Mesenchymal stem cell (in vitro differentiated cells and primary cell): ENCODE measurements at regions not wholly inside any gene's neighbourhood (a gene's known extent, or its start where the extent isn't known, plus 50 kb on each side); places are given as distances from the start of the nearest gene placed in this dataset.

Source experiments
- DNase-seq: peaks from one replicate; pipeline ENCODE4 v3.0.0-alpha.2; 2013
- H2AFZ ChIP-seq: one replicate; pipeline ENCODE4 v1.6.1; 2013; ENCODE audit warnings: low read depth, mild to moderate bottlenecking, control low read depth, inconsistent platforms, low read length, moderate library complexity
- H2AK5ac ChIP-seq: 2 replicates; pipeline ENCODE4 v1.6.1; 2013; ENCODE audit warnings: low read length, moderate library complexity, mild to moderate bottlenecking, inconsistent platforms; ENCODE audit not compliant: severe bottlenecking
- H2BK120ac ChIP-seq: one replicate; pipeline ENCODE4 v1.6.1; 2013; ENCODE audit warnings: low read depth, mild to moderate bottlenecking, inconsistent platforms, low read length, moderate library complexity
- H2BK12ac ChIP-seq, 2 experiments: one replicate each; pipeline ENCODE4 v1.6.1; 2013; ENCODE audit warnings: inconsistent platforms in 2 of 2, low read length in 2 of 2, mild to moderate bottlenecking in 2 of 2, moderate library complexity in 2 of 2, control low read depth in 1 of 2
- H2BK15ac ChIP-seq: one replicate; pipeline ENCODE4 v1.6.1; 2013; ENCODE audit warnings: mild to moderate bottlenecking, low read depth, inconsistent platforms; ENCODE audit not compliant: poor library complexity, severe bottlenecking
- H2BK5ac ChIP-seq: 2 replicates; pipeline ENCODE4 v1.6.1; 2013; ENCODE audit warnings: low read depth, mild to moderate bottlenecking, low read length, control low read depth, inconsistent platforms; ENCODE audit not compliant: poor library complexity, severe bottlenecking
- H3K14ac ChIP-seq, 2 experiments: one replicate each; pipeline ENCODE4 v1.6.1; 2013; ENCODE audit warnings: inconsistent platforms in 2 of 2, low read length in 2 of 2, control low read depth in 1 of 2, mild to moderate bottlenecking in 1 of 2, moderate library complexity in 1 of 2
- H3K18ac ChIP-seq, 2 experiments: one replicate each; pipeline ENCODE4 v1.6.1; 2013; ENCODE audit warnings: inconsistent platforms in 2 of 2, low read length in 2 of 2, control low read depth in 1 of 2, low read depth in 1 of 2, mild to moderate bottlenecking in 1 of 2
- H3K23ac ChIP-seq, 2 experiments: one replicate each; pipeline ENCODE4 v1.6.1; 2013; ENCODE audit warnings: inconsistent platforms in 2 of 2, low read length in 2 of 2, mild to moderate bottlenecking in 2 of 2, moderate library complexity in 2 of 2, control low read depth in 1 of 2
- H3K27ac ChIP-seq: 2 replicates; pipeline ENCODE4 v1.5.1; 2013; ENCODE audit warnings: mild to moderate bottlenecking, moderate library complexity, low read length, control low read depth, inconsistent platforms; ENCODE audit not compliant: poor library complexity, severe bottlenecking
- H3K27me3 ChIP-seq, 2 experiments: 2 replicates each; pipeline versions ENCODE4 v1.6.1 to v1.7.0; 2013; ENCODE audit warnings: low read length in 2 of 2, mild to moderate bottlenecking in 2 of 2, moderate library complexity in 2 of 2, control low read depth in 1 of 2, inconsistent platforms in 1 of 2; ENCODE audit not compliant: control insufficient read depth in 1 of 2, insufficient read depth in 1 of 2
- H3K36me3 ChIP-seq, 2 experiments: 2 replicates each; pipeline versions ENCODE4 v1.6.1 to v1.7.0; 2013; ENCODE audit warnings: low read length in 2 of 2, control low read depth in 1 of 2, inconsistent platforms in 1 of 2, low read depth in 1 of 2, mild to moderate bottlenecking in 1 of 2; ENCODE audit not compliant: insufficient read depth in 2 of 2, control insufficient read depth in 1 of 2
- H3K4ac ChIP-seq, 2 experiments: one replicate each; pipeline ENCODE4 v1.6.1; 2013; ENCODE audit warnings: inconsistent platforms in 2 of 2, low read length in 2 of 2, mild to moderate bottlenecking in 2 of 2, moderate library complexity in 2 of 2, control low read depth in 1 of 2, low read depth in 1 of 2
- H3K4me1 ChIP-seq: 2 replicates; pipeline ENCODE4 v1.6.1; 2013; ENCODE audit warnings: low read depth, low read length, control low read depth; ENCODE audit not compliant: control insufficient read depth, insufficient read depth
- H3K4me2 ChIP-seq: 2 replicates; pipeline ENCODE4 v1.6.1; 2013; ENCODE audit warnings: low read length, mild to moderate bottlenecking, inconsistent platforms; ENCODE audit not compliant: poor library complexity, severe bottlenecking
- H3K4me3 ChIP-seq, 2 experiments: 2 replicates each; pipeline versions ENCODE4 v1.5.1 to v1.7.0; 2013; ENCODE audit warnings: low read length in 2 of 2, mild to moderate bottlenecking in 2 of 2, control low read depth in 1 of 2, low read depth in 1 of 2; ENCODE audit not compliant: insufficient read depth in 1 of 2
- H3K79me1 ChIP-seq: replicated peaks from 2 replicates; pipeline ENCODE4 v1.6.1; 2013; ENCODE audit warnings: mild to moderate bottlenecking, control low read depth, low read length, inconsistent platforms; ENCODE audit not compliant: poor library complexity, severe bottlenecking
- H3K9ac ChIP-seq: 2 replicates; pipeline ENCODE4 v1.7.0; 2013; ENCODE audit warnings: mild to moderate bottlenecking, low read length, moderate library complexity
- H3K9me3 ChIP-seq: 2 replicates; pipeline ENCODE4 v1.7.0; 2013; ENCODE audit warnings: mild to moderate bottlenecking, low read length; ENCODE audit not compliant: control insufficient read depth
- H4K8ac ChIP-seq: one replicate; pipeline ENCODE4 v1.6.1; 2013; ENCODE audit warnings: inconsistent platforms, mild to moderate bottlenecking, low read length, moderate library complexity
- H4K91ac ChIP-seq: one replicate; pipeline ENCODE4 v1.6.1; 2013; ENCODE audit warnings: mild to moderate bottlenecking, low read length, inconsistent platforms
- WGBS: methylation state at CpG from one replicate; pipeline ENCODE4 v1.1.7; 2013; ENCODE audit warnings: mixed read lengths; 5-methylcytosine and 5-hydroxymethylcytosine counted together

DNA sequence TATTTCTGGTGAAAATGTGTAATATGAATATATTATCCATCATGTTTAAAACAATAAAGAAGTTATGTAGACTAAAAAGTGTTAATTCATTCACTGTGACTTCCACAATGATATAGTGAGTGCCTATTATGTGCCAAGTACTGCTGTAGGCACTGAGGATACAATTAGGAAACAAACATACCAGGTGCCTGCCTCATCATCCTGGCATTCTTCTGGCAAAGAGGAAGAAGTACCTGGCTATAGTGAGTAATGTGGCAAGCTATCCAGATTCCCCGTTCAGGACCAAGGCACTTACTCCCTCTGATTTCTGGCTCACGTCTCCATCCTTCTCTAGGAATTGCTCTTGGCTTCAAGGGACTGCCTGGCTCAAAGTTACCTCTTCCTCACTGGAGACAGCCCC is 77.5 kb upstream of the CLMP start:
- H3K27ac ChIP-seq, result no peak overlapping the region
- H3K27me3 ChIP-seq, result peaks cover 15 to 28% of the 10 kb centered on the region in 2 experiments
- H2BK12ac ChIP-seq, result no peak overlapping the region
- H3K36me3 ChIP-seq, result no peaks in the 10 kb centered on the region
- peaks cover 3% of the 10 kb centered on the region for H3K9me3 ChIP-seq
- H3K9ac ChIP-seq, result no peak overlapping the region
- H3K14ac ChIP-seq, result no peak overlapping the region
- H3K4ac ChIP-seq, result no peak overlapping the region
- no peak overlapping the region for H3K18ac ChIP-seq
- no peak for DNase-seq
- no peak overlapping the region for H2BK120ac ChIP-seq
- H2AK5ac ChIP-seq, result no peak overlapping the region
- H3K23ac ChIP-seq, result no peak overlapping the region
- H4K8ac ChIP-seq, result no peak overlapping the region
- no peaks in the 10 kb centered on the region for H3K4me1 ChIP-seq
- H2AFZ ChIP-seq, result no peak overlapping the region
- H3K4me3 ChIP-seq, result no peak overlapping the region
- no peak overlapping the region for H2BK15ac ChIP-seq
- H2BK5ac ChIP-seq, result no peak overlapping the region
- H4K91ac ChIP-seq, result no peak overlapping the region
- 68% methylated on average over 2 of the region's 2 CpGs for WGBS
- no peaks in the 10 kb centered on the region for H3K79me1 ChIP-seq
- H3K4me2 ChIP-seq, result no peak overlapping the region

DNA sequence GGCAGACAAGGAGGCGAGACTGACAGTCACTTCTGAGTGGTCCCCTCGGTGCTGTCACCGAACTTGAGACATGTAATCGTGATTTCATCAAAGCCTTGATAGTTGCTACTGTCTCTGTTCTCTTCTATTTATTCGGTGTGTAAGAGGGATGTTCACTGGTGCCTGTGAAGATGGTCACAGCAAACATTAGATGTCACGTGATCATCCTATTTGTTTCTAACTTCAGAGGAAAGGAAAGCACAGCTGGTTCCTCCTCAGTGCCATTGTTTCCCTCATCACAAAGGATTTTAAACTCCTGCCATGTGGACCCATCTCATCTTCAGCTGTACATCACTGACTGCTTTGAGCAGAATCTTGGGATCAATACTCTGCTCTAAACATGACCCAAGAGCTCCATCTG is 73.1 kb upstream of the CLMP start:
- Histone ChIP-seq H3K9ac (no peak overlapping the region), H2BK120ac (no peak overlapping the region), H3K9me3 (no peaks in the 10 kb centered on the region), H3K4ac (no peak overlapping the region), H3K36me3 (no peaks in the 10 kb centered on the region), H3K79me1 (no peaks in the 10 kb centered on the region), H3K23ac (peak overlapping the region in 1 of 2 experiments; percentile 73), H3K4me2 (no peak overlapping the region), H4K91ac (no peak overlapping the region), H3K18ac (no peak overlapping the region), H2AFZ (no peak overlapping the region), H2BK15ac (no peak overlapping the region), H3K27ac (no peak overlapping the region), H3K27me3 (peaks cover 11 to 36% of the 10 kb centered on the region in 2 experiments), H3K4me3 (peak overlapping the region in 1 of 2 experiments; percentile 34), H3K4me1 (no peaks in the 10 kb centered on the region), H3K14ac (no peak overlapping the region), H4K8ac (no peak overlapping the region), H2BK5ac (no peak overlapping the region), H2AK5ac (no peak overlapping the region), H2BK12ac (peak overlapping the region in 1 of 2 experiments; percentile 28)
- WGBS, result 89% methylated on average over 6 of the region's 6 CpGs
- DNase-seq, result no peak

DNA sequence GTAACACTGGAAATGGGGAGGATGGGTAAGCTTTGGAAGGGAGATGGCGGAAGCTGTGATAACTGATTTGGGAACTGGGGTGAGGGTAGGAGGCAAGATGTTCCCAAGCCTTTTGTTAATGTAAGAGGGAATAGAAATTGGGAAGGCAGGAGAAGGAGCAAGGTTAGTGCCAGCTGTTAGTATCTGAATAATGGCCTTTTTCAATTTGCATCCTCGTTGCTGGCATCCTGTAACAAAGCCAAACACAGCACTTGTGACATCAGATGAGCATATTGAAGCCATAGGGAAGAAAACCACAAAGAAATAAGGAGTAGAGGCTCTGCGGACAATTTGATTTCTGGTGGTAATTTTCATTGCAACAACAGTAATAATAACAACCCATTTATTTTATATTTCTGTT is 70.9 kb upstream of the CLMP start:
- Histone ChIP-seq H3K9me3 (no peaks in the 10 kb centered on the region), H2BK15ac (no peak overlapping the region), H3K27me3 (peaks cover 7 to 37% of the 10 kb centered on the region in 2 experiments), H3K4me2 (no peak overlapping the region), H2BK12ac (no peak overlapping the region), H3K4ac (no peak overlapping the region), H2BK120ac (no peak overlapping the region), H3K27ac (no peak overlapping the region), H3K14ac (no peak overlapping the region), H3K4me3 (no peak overlapping the region), H2BK5ac (no peak overlapping the region), H2AK5ac (no peak overlapping the region), H2AFZ (no peak overlapping the region), H3K23ac (no peak overlapping the region), H3K4me1 (no peaks in the 10 kb centered on the region), H3K9ac (peak overlapping the region; percentile 53), H3K36me3 (no peaks in the 10 kb centered on the region), H3K79me1 (no peaks in the 10 kb centered on the region), H4K91ac (no peak overlapping the region), H3K18ac (no peak overlapping the region), H4K8ac (no peak overlapping the region)
- DNase-seq, result no peak
- 67% methylated on average over 2 of the region's 3 CpGs for WGBS

DNA sequence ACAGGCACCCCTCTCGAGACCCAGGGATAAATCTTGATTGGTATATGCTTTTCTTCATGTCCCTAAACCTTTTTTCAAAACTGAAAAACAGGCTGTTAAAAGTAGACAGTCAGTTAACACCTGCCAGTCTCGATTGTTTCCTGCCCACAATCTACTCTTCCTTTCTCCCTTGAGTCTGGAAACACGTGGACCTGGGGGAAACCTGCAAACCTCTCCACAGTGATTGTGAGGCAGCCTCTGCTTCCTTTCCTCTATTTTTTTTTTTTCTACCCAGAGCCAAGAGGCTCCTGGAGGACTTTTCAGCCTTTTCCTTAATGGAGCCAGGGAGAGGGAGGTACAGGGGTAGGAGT is 69.4 kb upstream of the CLMP start:
- H3K36me3 ChIP-seq, result no peaks in the 10 kb centered on the region
- H3K4me3 ChIP-seq, result no peak overlapping the region
- H3K4me2 ChIP-seq, result no peak overlapping the region
- no peak overlapping the region for H2BK5ac ChIP-seq
- no peak overlapping the region for H2AFZ ChIP-seq
- H3K18ac ChIP-seq, result no peak overlapping the region
- H3K4me1 ChIP-seq, result no peaks in the 10 kb centered on the region
- H2AK5ac ChIP-seq, result no peak overlapping the region
- no peaks in the 10 kb centered on the region for H3K79me1 ChIP-seq
- H2BK12ac ChIP-seq, result no peak overlapping the region
- 54% methylated on average over 3 of the region's 3 CpGs for WGBS
- H4K91ac ChIP-seq, result no peak overlapping the region
- H2BK120ac ChIP-seq, result no peak overlapping the region
- no peak overlapping the region for H4K8ac ChIP-seq
- H3K9me3 ChIP-seq, result no peaks in the 10 kb centered on the region
- no peak overlapping the region for H3K4ac ChIP-seq
- no peak overlapping the region for H3K9ac ChIP-seq
- H2BK15ac ChIP-seq, result no peak overlapping the region
- no peak overlapping the region for H3K14ac ChIP-seq
- DNase-seq, result no peak
- H3K23ac ChIP-seq, result no peak overlapping the region
- H3K27ac ChIP-seq, result no peak overlapping the region
- peaks cover 4 to 37% of the 10 kb centered on the region in 2 experiments for H3K27me3 ChIP-seq
